HG02943 (cell line): ENCODE measurements at regions not wholly inside any gene's neighbourhood (a gene's known extent, or its start where the extent isn't known, plus 50 kb on each side); places are given as distances from the start of the nearest gene placed in this dataset.
"Not testable (repeated sequence)": the region's sequence is repeated elsewhere in the genome, so short reads cannot be mapped to it uniquely, and the experiment has no call there.

Experiments used
- ATAC-seq: cut with Tn5 transposase; IDR thresholded peaks from one replicate; pipeline ENCODE4 v1.9.1; 2021; ENCODE audit warnings: mild to moderate bottlenecking, low read depth, moderate library complexity; ENCODE audit not compliant: unreplicated experiment

DNA sequence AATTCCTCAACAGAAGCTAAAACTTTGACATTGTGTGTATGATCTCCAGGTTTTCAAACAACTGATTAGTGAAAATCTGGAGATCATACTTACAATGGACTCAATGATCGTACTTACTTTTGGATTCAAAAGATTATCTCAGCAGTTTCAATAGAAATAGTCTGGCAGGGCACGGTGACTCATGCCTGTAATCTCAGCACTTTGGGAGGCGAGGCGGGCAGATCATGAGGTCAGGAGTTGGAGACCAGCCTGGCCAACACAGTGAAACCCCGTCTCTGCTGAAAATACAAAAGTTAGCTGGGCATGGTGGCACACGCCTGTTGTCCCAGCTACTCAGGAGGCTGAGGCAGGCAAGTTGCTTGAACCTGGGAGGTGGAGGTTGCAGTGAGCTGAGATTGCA, 161.3 kb upstream of the MSX2 start:
- ATAC-seq = not testable (repeated sequence)

DNA sequence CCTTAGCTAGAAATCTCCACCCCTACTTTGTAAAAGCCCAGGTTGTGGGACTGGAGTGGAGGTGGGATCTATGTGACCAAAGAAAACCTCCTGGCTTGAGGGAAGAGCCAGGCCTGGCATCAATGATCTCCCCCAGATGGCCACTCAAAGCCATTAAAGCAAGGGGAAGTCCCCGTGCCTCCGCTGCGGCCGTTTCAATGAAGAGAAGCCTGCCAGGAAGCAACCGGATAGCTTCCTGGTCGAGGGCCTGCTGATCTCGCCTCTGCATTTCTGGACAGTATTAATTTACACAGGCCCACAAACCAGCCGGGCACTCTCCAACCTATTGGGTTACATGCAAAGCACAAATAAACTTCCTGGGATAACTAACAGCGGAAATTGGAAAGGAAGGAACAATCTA, 160.5 kb upstream of the MSX2 start:
- ATAC-seq = no peak

DNA sequence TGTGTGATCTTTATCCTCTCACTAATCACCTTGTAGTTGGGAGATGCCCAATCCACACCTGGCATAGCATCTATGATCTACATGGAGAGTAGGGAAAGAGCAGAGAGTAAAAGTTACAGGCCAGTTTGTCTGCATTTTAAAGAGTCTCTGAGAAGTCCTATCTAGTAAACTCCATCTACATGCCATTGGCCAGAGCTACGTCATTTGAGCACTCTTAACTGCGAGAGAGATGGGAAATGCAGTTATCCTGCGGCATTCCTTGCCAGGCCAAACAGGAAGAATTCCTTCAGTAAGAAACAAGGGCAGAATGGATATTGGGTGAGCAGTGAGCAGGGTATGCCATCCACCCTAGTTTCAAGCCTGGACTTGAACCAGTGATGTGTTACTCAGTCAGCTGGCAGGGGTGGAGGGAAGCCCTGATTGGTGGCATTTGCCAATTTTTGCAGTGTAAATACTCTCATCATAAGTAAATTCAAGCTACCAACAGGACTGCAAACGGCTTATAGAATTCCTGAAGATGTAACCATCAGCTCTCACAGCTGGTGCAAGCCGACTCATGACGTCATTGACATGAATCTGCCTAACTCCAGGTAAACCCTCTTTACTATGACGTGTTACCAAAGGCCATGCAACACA, 156.8 kb upstream of the MSX2 start:
- no peak for ATAC-seq

DNA sequence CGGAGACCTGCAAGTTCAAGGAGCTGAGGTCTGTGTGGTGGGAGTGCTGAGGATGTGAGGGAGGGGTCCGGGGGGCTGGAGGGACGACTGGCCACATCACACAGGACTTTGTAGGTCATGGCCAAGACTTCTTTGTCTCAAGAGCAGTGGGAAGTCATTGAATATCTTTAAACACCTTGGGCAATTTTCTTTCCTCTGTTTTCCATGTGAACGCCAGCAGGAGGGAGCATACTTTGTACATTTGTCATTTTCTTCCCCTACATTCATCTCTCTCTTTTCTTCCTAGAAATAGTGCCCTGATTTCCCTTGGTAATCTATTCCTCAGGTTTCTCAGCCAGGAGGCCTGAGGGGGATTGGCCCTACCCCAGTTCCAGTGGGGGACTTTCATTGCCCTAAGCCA, 153.7 kb upstream of the MSX2 start:
- ATAC-seq = no peak

DNA sequence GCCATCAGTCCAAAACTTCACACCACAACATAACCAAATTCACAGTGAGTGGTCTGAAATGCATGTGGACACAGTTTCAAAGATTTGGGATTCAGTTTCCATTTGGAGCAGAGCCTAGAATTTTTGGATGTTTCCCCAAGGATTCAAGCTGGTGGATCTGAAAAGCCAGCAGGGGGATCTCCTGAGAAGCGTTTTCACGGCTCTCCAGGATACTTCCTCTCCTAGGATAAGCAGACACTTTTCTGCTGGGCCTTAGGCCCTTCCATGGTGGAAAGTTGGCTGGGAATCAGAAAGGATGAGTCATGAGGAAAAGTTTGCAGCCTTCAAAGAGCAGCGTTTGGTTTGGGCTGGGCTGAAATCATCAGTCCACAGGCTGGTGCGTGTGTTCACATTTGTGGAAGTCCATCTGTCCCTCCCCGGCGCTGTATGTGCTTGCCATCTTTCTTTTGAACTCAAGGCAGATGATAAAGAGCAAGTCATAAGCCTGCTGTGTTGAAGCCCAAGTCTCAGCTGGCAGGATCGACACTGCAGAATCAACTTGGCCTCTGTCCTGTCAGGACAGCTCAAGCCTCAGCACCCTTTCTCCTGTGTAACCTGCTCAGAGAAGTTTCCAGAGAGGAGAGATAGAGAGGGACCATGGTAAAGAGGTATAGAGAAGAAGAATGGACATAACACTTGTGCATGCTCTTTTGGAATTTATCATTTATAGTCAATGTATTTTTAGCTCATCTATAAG, 152.6 kb upstream of the MSX2 start:
- ATAC-seq = no peak

DNA sequence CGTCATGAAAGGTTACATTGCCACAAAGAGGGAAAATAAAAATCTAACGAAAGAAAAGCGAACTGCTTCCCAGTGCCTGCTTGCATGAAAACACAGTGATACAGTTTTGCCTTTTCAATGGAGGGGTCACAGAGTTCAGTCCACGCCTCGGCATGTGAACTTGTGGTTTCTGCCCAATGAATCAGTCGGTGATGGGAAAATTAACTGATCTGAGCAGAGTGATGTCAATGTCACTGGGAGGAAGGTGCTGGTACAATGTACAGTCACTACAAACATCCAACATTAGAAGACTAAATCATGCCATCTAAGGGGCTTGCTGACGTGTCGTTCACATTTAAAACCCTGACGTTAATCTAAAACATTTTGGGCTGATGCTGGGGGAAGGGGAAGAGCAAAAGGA, 151.8 kb upstream of the MSX2 start:
- no peak for ATAC-seq

DNA sequence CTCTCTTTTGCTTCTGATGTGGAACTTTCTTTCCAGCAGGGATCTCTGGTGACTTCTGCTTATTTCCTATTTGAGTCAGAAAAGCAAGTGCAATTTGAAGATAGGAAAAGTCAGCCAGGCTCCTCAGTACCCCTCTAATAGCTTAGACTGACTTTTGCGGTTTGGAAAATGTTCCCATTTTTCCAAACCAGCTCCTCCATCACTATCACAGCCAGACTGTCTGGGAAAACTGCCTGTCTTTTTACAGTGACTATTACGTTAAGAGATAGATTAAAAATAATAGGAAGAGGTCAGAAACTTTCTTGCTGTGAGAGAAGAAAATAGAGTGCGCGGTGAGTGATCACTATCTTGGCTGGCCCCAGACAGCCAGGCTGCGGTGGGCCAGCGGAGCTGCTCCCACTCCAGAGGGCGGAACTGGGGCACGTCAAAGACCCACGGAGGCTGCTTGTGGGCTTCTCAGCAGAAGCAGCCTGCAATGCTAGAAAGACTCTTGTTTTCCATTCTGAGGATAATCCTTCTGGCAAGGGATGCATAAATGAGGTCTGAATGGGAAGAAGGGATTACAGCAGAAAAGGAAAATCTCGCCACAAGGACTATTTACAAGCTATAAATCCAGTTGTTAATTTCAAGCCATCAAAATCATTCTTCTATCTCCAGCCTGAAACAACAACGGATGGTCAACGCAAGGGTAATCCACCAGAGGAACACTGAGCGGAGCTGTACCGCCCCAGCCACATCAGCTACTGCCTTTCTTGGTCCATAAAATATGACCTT, 151.0 kb upstream of the MSX2 start:
- ATAC-seq = no peak

DNA sequence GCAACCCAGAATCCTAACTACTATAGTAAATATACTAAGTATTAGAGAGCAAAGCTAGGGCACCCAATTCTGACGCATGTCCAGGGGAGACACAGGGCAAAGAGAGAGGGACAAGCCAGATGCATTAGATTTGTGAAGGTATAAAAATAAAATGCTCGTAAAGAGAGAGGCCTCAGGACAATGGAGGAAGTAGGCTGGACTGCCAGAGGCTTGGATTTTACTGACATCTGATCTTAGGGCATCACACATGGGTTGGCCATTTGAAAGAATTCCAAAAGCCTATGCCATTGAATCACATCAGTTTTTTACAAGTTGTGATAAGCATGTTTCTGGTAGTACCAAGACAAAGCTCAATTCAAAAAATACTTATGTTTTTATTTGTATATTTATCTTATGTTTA, 149.3 kb upstream of the MSX2 start:
- ATAC-seq = no peak

DNA sequence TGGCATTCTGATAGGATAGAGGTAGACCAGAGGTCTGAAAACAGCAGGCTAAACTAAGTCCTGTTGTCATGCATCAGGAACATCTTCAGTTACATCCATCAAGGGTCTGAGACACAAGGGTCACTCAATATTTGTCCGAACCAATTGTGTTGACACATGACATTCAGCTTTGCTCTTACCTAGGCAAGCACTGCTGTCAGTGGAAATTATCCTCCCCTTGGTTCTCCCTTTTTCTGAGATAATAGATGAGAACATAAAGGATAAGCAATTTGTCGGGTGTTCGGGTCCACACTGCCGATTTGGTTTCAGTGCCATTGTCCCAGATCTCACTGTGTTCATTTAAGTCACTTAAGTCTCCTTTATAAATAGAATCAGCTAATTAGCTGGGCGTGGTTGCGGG, 148.3 kb upstream of the MSX2 start:
- ATAC-seq = no peak

DNA sequence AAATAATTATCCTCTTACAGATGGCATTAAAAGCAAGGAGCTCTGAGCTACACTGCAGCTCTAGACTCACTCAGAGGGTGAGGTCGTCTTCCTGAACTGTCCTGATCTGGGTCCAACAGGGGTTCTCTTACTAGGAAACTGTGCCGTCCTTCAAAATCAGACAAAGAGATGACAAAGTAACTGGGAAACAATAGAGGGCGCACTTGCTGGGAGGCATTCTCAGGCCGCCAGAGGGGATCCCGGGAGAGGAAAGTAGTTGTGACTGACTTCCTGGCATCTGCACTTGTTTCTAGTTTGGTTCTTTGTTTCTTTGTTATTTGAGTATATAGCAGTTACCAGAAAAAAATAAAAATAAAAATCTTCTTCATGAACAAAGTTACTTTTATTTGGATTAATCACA, 142.9 kb upstream of the MSX2 start:
- ATAC-seq = no peak

DNA sequence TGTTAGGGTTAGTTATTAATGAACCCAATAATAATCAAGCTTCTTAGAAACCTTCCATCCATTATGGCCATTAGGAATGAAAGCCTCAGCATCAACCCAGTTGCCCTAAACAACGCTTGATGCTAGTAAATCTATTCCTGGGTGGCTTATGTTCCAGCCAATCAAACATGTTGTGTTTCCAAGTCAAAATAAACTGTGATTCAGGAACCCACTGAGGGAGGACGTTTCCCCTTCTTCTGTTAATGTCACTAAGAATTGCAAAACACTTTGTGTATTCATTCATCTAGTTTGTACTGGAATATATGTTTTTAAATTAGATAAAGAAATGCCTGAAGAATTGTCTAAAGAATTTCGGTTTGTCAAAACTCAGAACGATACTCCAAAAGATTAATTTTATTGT, 142.5 kb upstream of the MSX2 start:
- ATAC-seq = no peak

DNA sequence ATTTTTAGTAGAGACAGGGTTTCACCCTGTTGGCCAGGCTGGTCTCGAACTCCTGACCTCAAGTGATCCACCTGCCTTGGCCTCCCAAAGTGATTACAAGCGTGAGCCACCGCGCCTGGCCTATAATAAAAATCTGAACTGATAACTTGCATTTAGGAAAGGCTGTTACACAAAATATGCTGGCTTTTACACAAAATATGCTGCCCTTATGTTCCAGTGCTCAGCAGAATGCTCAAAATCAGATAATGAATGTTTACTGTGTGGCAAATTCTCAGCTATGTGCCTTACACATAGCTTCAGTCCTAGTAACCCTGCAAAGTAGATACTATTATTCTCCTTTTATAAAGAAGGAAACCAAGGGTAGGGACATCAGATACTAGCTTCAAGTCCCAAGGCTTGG, 141.3 kb upstream of the MSX2 start:
- ATAC-seq = no peak

DNA sequence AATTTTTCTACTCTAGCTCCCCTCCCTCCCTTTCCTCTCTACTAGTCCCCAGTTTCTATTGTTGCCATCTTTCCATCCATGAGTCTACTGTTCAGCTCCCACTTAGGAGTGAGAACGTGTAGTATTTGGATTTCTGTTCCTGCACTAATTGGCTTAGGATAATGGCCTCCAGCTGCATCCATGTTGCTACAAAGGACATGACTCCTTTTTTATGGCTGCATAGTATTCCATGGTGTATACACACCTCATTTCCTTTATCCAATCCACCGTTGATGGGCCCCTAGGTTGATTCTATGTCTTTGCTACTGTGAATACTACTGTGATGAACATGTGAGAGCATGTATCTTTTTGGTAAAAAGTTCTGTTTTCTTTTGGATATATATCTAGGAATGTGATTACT, 138.9 kb upstream of the MSX2 start:
- ATAC-seq = no peak

DNA sequence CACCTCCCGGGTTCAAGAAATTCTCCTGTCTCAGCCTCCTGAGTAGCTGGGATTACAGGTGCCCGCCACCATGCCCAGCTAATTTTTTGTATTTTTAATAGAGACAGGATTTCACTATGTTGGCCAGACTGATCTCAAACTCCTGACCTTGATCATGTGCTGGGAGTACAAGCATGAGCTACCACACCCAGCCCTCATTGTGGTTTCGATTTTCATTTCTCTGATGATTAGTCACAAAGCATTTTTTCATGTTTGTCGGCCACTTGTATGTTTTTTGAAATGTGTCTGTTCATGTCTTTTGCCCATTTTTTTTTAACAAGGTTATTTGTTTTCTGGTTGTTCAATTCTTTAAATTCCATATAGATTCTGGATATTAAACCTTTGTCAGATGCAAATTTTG, 138.2 kb upstream of the MSX2 start:
- not testable (repeated sequence) for ATAC-seq

DNA sequence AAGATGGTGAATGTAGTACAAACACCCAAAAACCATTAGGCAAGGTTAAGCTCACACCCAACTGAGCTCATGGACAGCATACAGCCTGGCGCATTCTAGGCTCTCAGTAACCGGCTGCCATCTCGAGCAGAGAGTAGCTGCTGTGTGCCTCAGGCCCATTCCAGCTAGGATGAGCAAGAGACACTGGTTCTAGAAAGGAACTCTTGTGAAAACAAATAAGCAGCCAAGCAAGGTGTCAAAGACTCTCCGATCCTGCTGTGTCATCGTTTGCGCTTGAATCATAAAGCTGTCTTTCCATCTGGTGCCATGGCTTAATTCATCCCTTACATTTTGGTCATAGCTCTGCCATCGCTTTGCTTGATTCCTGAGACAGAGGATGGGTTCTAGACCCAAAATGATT, 135.4 kb upstream of the MSX2 start:
- no peak for ATAC-seq

DNA sequence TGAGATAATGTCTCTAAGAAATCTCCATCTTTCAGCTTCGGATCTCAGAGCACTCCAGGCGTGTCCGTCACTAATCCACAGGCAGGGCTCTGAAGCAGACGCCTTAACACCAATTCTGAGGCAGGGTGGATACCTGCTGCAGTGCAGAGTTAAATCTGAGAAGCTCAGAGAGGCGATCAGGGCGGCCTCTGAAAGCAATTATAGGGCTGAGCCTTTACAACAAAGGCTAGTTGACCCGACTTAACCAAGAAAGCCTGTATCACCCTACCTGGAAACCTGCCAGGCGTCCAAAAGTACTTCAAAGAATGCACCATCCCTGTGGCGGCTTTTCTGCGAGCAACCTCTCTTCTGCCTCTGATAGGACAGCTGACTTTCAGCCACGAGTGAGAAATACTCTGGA, 134.8 kb upstream of the MSX2 start:
- ATAC-seq = no peak

DNA sequence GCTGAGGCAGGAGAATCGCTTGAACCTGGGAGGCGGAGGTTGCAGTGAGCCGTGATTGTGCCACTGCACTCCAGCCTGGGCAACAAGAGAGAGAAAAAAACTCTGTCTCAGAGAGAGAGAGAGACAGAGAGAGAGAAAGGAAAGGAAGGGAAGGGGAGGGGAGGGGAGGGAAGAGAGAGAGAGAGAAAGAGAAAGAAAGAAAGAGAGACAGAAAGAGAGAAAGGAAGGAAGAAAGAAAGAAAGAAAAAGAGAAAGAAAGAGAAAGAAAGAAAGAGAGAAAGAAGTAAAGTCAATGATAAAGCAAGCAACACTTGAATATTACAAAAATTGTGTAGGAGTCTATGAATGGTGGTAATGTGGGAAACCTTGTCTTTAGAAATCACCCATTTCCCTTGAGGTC, 133.6 kb upstream of the MSX2 start:
- ATAC-seq = no peak

DNA sequence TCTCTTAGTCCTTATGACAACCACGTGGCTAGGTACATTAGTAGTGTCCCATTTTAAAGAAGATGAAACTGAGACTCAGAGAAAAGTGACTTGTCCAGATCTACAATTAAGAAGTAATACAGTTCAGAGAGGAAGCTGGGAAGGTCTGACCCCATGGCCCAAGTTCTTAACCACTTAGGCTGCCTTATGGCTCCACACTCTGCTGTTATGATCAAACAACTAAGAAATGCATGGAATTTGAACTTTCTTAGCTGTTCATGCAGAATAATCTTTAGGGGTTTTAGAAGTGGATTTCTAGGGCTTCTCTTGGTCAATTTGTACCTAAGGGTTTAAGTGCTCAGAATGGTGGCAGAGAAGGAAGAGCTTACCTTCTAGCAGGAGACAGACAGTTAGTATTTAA, 128.0 kb upstream of the MSX2 start:
- no peak for ATAC-seq

DNA sequence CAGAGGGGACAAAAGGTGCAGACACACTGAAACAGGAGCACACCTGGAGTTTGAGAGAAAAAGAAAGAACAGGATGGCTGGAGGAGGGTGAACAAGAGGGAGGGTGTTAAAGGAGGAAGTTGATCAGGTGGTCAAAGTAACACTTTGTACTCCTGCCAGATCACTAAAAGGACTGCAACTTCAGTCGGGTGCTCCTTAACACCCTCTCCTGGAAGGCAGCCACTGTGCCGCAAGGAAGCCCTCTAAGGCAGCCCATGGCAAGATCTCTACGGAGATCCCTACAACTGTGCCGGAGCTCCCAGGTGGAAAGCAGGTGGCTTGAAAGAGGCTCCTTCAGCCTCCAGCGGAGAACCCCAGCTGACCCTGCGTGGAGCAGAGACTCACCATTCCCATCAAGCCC, 124.4 kb upstream of the MSX2 start:
- no peak for ATAC-seq

DNA sequence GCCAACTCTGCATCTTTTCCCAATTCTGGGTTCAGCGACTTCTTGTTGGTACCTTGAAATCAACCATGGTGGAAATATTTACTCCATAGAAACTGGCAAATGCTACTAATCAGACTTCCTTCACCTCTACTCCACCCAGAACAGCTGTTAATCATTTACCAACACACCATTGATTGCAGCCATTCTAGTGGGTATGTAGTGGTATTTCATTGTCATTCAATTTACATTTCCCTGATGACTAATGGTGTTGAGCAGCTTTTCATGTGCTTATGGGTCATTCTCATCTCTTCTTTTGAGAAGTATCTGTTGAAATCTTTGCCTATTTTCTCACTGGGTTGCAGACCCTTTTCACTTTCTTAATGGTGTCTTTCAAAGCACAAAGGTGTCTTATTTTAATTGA, 122.4 kb upstream of the MSX2 start:
- no peak for ATAC-seq

DNA sequence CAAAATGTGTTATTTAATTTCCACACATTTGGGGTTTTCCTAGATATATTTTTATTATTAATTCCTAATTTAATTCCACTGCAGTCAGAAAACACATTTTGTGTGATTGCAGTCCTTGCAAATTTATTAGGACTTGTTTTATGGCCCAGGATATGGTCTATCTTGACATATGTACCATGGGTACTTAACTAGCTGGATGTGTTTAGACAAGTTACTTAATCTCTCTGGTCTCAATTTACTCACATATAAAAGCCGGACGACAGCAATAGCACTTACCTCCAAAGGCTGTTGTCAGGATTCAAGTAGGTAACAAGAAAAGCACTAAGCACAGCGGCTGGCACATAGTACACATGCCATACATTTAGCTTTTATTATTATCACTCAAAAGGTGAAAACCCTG, 118.2 kb upstream of the MSX2 start:
- no peak for ATAC-seq

DNA sequence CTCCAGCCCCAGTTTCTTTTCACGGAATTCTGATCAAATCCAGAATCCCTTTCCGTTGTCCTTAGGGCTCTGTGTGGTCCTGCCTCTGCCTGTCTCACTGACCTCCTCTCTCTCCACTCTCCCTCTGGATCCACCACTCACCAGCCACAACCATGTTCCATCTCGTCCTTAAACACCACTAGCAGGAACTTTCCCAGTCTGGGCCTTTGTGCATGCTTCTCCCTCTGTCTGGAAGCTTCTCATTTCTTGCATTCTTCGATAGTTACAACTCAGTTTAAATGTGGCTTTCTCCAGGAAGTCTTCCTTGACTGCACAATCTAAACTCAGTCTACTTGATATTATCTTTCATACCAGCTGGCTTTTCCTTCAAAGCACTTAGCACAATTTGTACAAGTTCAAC, 117.7 kb upstream of the MSX2 start:
- no peak for ATAC-seq
